ENCODE measurements at regions not wholly inside any gene's neighbourhood (a gene's known extent, or its start where the extent isn't known, plus 50 kb on each side); places are given as distances from the start of the nearest gene placed in this dataset.

GRCh38 chr4:10981576-10981975, 297.0 kb upstream of the CLNK start (continued):
- TF ChIP-seq FOXM1 (IDR thresholded peaks at IDR 0.05; ENCODE audit: low read depth) (no peak), EP300 (IDR thresholded peaks at IDR 0.05; ENCODE audit: borderline replicate concordance in 1 of 2, low read depth in 1 of 2, low read length in 1 of 2) (no peak), NRF1 (IDR thresholded peaks at IDR 0.05; ENCODE audit: low read depth, low read length) (no peak)

GRCh38 chr4:10981096-10981495, 296.5 kb upstream of the CLNK start:
- Histone ChIP-seq H3K27me3 (ENCODE audit: insufficient read depth) (no peaks in the 10 kb centered on the region), H2AFZ (ENCODE audit: low read depth) (no peak overlapping the region), H3K36me3 (replicated peaks in 1 of 2; ENCODE audit: control insufficient read depth in 1 of 2, insufficient read depth in 2 of 2, low read length in 1 of 2) (no peaks in the 10 kb centered on the region), H3K4me1 (ENCODE audit: control insufficient read depth in 1 of 2, insufficient read depth in 2 of 2, low read depth in 1 of 2, low read length in 1 of 2) (no peaks in the 10 kb centered on the region), H3K27ac (ENCODE audit: low read depth in 2 of 2, low read length in 1 of 2) (no peak overlapping the region), H3K9ac (no peak overlapping the region), H3K9me3 (no peaks in the 10 kb centered on the region), H4K20me1 (ENCODE audit: insufficient read depth) (no peaks in the 10 kb centered on the region), H3K79me2 (ENCODE audit: insufficient read depth) (no peaks in the 10 kb centered on the region), H3K4me3 (ENCODE audit: low read depth in 2 of 2, low read length in 1 of 2) (no peak overlapping the region), H3F3A (replicated peaks; ENCODE audit: insufficient read depth) (no peaks in the 10 kb centered on the region), H3K9me2 (no peaks in the 10 kb centered on the region), H3K4me2 (no peak overlapping the region)
- CTCF ChIA-PET, result no interaction called here
- 13% methylated on average over 5 of the region's 5 CpGs for WGBS (ENCODE audit: low lambda C conversion rate)
- POLR2A ChIA-PET, result no interaction called here
- no peak for TF ChIP-seq JUND (IDR thresholded peaks at IDR 0.05)
- TF ChIP-seq, protein P1, sequence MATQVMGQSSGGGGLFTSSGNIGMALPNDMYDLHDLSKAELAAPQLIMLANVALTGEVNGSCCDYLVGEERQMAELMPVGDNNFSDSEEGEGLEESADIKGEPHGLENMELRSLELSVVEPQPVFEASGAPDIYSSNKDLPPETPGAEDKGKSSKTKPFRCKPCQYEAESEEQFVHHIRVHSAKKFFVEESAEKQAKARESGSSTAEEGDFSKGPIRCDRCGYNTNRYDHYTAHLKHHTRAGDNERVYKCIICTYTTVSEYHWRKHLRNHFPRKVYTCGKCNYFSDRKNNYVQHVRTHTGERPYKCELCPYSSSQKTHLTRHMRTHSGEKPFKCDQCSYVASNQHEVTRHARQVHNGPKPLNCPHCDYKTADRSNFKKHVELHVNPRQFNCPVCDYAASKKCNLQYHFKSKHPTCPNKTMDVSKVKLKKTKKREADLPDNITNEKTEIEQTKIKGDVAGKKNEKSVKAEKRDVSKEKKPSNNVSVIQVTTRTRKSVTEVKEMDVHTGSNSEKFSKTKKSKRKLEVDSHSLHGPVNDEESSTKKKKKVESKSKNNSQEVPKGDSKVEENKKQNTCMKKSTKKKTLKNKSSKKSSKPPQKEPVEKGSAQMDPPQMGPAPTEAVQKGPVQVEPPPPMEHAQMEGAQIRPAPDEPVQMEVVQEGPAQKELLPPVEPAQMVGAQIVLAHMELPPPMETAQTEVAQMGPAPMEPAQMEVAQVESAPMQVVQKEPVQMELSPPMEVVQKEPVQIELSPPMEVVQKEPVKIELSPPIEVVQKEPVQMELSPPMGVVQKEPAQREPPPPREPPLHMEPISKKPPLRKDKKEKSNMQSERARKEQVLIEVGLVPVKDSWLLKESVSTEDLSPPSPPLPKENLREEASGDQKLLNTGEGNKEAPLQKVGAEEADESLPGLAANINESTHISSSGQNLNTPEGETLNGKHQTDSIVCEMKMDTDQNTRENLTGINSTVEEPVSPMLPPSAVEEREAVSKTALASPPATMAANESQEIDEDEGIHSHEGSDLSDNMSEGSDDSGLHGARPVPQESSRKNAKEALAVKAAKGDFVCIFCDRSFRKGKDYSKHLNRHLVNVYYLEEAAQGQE (IDR thresholded peaks at IDR 0.05; ENCODE audit: low read depth, low read length), result no peak
- TF ChIP-seq FOXM1 (IDR thresholded peaks at IDR 0.05; ENCODE audit: low read depth), result no peak
- no peak for TF ChIP-seq YY1 (IDR thresholded peaks at IDR 0.05; ENCODE audit: low read depth)
- no peak for TF ChIP-seq RFX5 (IDR thresholded peaks at IDR 0.05; ENCODE audit: low read length)
- no peak for TF ChIP-seq TCF12 (IDR thresholded peaks at IDR 0.05)
- no peak for TF ChIP-seq FOSL2 (IDR thresholded peaks at IDR 0.05; ENCODE audit: borderline replicate concordance, low read depth)
- no peak for TF ChIP-seq RCOR1 (IDR thresholded peaks at IDR 0.05; ENCODE audit: low read length)
- TF ChIP-seq GABPA (IDR thresholded peaks at IDR 0.05; ENCODE audit: low read depth), result no peak
- no peak for TF ChIP-seq ELF1 (IDR thresholded peaks at IDR 0.05)
- TF ChIP-seq GATA2 (CRISPR knock-in tag; IDR thresholded peaks at IDR 0.05), result no peak
- TF ChIP-seq CHD2 (IDR thresholded peaks at IDR 0.05; ENCODE audit: low read length, partially characterized antibody), result no peak
- no peak for TF ChIP-seq MXI1 (IDR thresholded peaks at IDR 0.05; ENCODE audit: low read depth, low read length)
- no peak for TF ChIP-seq EZH2phosphoT487 (IDR thresholded peaks at IDR 0.05; ENCODE audit: borderline replicate concordance, low read depth)
- no peak for TF ChIP-seq ZBTB33 (IDR thresholded peaks at IDR 0.05; ENCODE audit: borderline replicate concordance, low read depth)
- no peak for TF ChIP-seq SMC3 (IDR thresholded peaks at IDR 0.05; ENCODE audit: low read depth, low read length)
- no peak for TF ChIP-seq FOXJ3 (CRISPR knock-in tag; IDR thresholded peaks at IDR 0.05)
- TF ChIP-seq MEF2A (IDR thresholded peaks at IDR 0.05; ENCODE audit: borderline replicate concordance, low read depth), result no peak
- TF ChIP-seq, protein P2, sequence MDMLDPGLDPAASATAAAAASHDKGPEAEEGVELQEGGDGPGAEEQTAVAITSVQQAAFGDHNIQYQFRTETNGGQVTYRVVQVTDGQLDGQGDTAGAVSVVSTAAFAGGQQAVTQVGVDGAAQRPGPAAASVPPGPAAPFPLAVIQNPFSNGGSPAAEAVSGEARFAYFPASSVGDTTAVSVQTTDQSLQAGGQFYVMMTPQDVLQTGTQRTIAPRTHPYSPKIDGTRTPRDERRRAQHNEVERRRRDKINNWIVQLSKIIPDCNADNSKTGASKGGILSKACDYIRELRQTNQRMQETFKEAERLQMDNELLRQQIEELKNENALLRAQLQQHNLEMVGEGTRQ (IDR thresholded peaks at IDR 0.05; ENCODE audit: borderline replicate concordance, low read depth, low read length), result no peak
- no peak for DNase-seq

Data from SK-N-SH (cell line).